H1 (cell line): ENCODE measurements at regions not wholly inside any gene's neighbourhood (a gene's known extent, or its start where the extent isn't known, plus 50 kb on each side); places are given as distances from the start of the nearest gene placed in this dataset.

Experiments used
- CTCF ChIA-PET: fragments of 300-600 bp; sonication (Branson Sonifier 250); formaldehyde crosslinking; loops from one replicate; lab custom pipeline; 2021; ENCODE audit not compliant: partially characterized antibody; lab: Charles Lee
- POLR2A ChIA-PET: fragments of 300-600 bp; sonication (Branson Sonifier 250); formaldehyde crosslinking; loops from one replicate; lab custom pipeline; 2021; ENCODE audit warnings: inconsistent platforms; ENCODE audit not compliant: partially characterized antibody; lab: Charles Lee
- DNase-seq, 2 experiments: peaks; one replicate each; pipeline versions ENCODE4 v3.0.0 to v3.0.0-alpha.2; 2010 to 2022; ENCODE audit warnings: low spot score in 2 of 2, low read depth in 1 of 2, mixed read lengths in 1 of 2
- FAIRE-seq: peaks from 2 replicates; lab custom pipeline; 2011; peaks lifted over from hg19 to GRCh38; lab: Jason Lieb, UNC
- H2AFZ ChIP-seq: 2 replicates; pipeline ENCODE4 v1.8.1; 2012; ENCODE audit warnings: low read length, inconsistent platforms
- H2AK5ac ChIP-seq: 2 replicates; pipeline ENCODE4 v1.6.1; 2013; ENCODE audit warnings: low read depth, low read length
- H2BK120ac ChIP-seq: replicated peaks from 2 replicates; pipeline ENCODE3; 2013; ENCODE audit warnings: low read depth, low read length, inconsistent platforms
- H2BK12ac ChIP-seq: 2 replicates; pipeline ENCODE4 v1.6.1; 2013; ENCODE audit warnings: low read depth, low read length
- H2BK15ac ChIP-seq: 2 replicates; pipeline ENCODE4 v1.6.1; 2013; ENCODE audit warnings: low read length
- H2BK20ac ChIP-seq: 2 replicates; pipeline ENCODE4 v1.6.1; 2013; ENCODE audit warnings: low read length
- H2BK5ac ChIP-seq: 2 replicates; pipeline ENCODE4 v1.6.1; 2013; ENCODE audit warnings: low read depth, low read length
- H3K14ac ChIP-seq: 2 replicates; pipeline ENCODE4 v1.6.1; 2013; ENCODE audit warnings: inconsistent platforms; ENCODE audit not compliant: insufficient read length
- H3K18ac ChIP-seq: 2 replicates; pipeline ENCODE4 v1.6.1; 2013; ENCODE audit warnings: low read length; ENCODE audit errors: extremely low read depth
- H3K23ac ChIP-seq: 2 replicates; pipeline ENCODE4 v1.6.1; 2013; ENCODE audit warnings: inconsistent platforms; ENCODE audit not compliant: insufficient read length
- H3K23me2 ChIP-seq: 2 replicates; pipeline ENCODE4 v1.6.1; 2013; ENCODE audit warnings: low read depth, low read length
- H3K27ac ChIP-seq: 2 replicates; pipeline ENCODE4 v1.6.1; 2011; ENCODE audit warnings: low read depth, low read length, inconsistent platforms
- H3K27me3 ChIP-seq, 4 experiments: replicated peaks in 1 of 4; 1 replicate in 1 of 4; 2 replicates in 3 of 4; pipeline versions ENCODE4 v1.6.1 to v1.8.1; 2011 to 2013; ENCODE audit warnings: low read length in 3 of 4, mild to moderate bottlenecking in 3 of 4, inconsistent platforms in 2 of 4, mixed read lengths in 2 of 4, moderate library complexity in 1 of 4; ENCODE audit not compliant: control insufficient read depth in 3 of 4, insufficient read depth in 3 of 4; ENCODE audit errors: extremely low read depth in 1 of 4
- H3K36me3 ChIP-seq, 4 experiments: 2 replicates each; pipeline versions ENCODE4 v1.6.1 to v1.8.1; 2011 to 2013; ENCODE audit warnings: mild to moderate bottlenecking in 4 of 4, low read length in 3 of 4, moderate library complexity in 2 of 4, control low read depth in 1 of 4, inconsistent platforms in 1 of 4; ENCODE audit not compliant: insufficient read depth in 4 of 4, control insufficient read depth in 2 of 4
- H3K4ac ChIP-seq: replicated peaks from 2 replicates; pipeline ENCODE3; 2013; ENCODE audit warnings: low read length, low read depth, mixed read lengths, inconsistent platforms; ENCODE audit not compliant: insufficient read length
- H3K4me1 ChIP-seq, 4 experiments: replicated peaks in 1 of 4; 1 replicate in 1 of 4; 2 replicates in 3 of 4; pipeline versions ENCODE4 v1.6.1 to v1.8.1; 2011 to 2013; ENCODE audit warnings: low read length in 3 of 4, inconsistent platforms in 2 of 4, mixed read lengths in 1 of 4; ENCODE audit not compliant: insufficient read depth in 4 of 4, control insufficient read depth in 3 of 4
- H3K4me2 ChIP-seq, 2 experiments: 2 replicates each; pipeline versions ENCODE4 v1.6.1 to v1.8.1; 2011 to 2013; ENCODE audit warnings: low read depth in 2 of 2, low read length in 2 of 2, control low read depth in 1 of 2, inconsistent platforms in 1 of 2, mild to moderate bottlenecking in 1 of 2; ENCODE audit not compliant: insufficient read depth in 1 of 2
- H3K4me3 ChIP-seq, 4 experiments: fragments of 200-600, 300-600 bp in 1 of 4; sonication (generic), shearing (Covaris generic), sonication (Bioruptor Twin) in 1 of 4; 2 replicates each; pipeline versions ENCODE4 v1.5.1 to v1.8.1; 2011 to 2016; ENCODE audit warnings: low read length in 4 of 4, low read depth in 3 of 4, control low read depth in 2 of 4, inconsistent platforms in 2 of 4, mild to moderate bottlenecking in 2 of 4, mixed read lengths in 1 of 4, moderate library complexity in 1 of 4; ENCODE audit not compliant: insufficient read depth in 2 of 4; ENCODE audit errors: extremely low read depth in 1 of 4
- H3K56ac ChIP-seq: replicated peaks from 2 replicates; pipeline ENCODE3; 2013; ENCODE audit warnings: low read depth, mild to moderate bottlenecking, mixed read lengths, low read length, inconsistent platforms; ENCODE audit not compliant: insufficient read length
- H3K79me1 ChIP-seq: 2 replicates; pipeline ENCODE4 v1.6.1; 2013; ENCODE audit warnings: low read depth, low read length, control low read depth
- H3K79me2 ChIP-seq, 2 experiments: 2 replicates each; pipeline versions ENCODE4 v1.6.1 to v1.8.1; 2012 to 2013; ENCODE audit warnings: low read length in 2 of 2, mild to moderate bottlenecking in 2 of 2, inconsistent platforms in 1 of 2; ENCODE audit not compliant: insufficient read depth in 2 of 2, control insufficient read depth in 1 of 2
- H3K9ac ChIP-seq, 4 experiments: replicated peaks in 1 of 4; 1 replicate in 1 of 4; 2 replicates in 3 of 4; pipeline versions ENCODE4 v1.6.1 to v1.8.1; 2011 to 2013; ENCODE audit warnings: low read depth in 3 of 4, low read length in 3 of 4, control low read depth in 2 of 4, mild to moderate bottlenecking in 2 of 4, moderate library complexity in 2 of 4, inconsistent platforms in 1 of 4; ENCODE audit errors: extremely low read depth in 1 of 4
- H3K9me3 ChIP-seq, 2 experiments: 2 replicates each; pipeline versions ENCODE4 v1.6.1 to v1.8.1; 2012 to 2013; ENCODE audit warnings: mild to moderate bottlenecking in 2 of 2, moderate library complexity in 2 of 2, control low read depth in 1 of 2, inconsistent platforms in 1 of 2, low read depth in 1 of 2, low read length in 1 of 2, mixed read lengths in 1 of 2; ENCODE audit not compliant: insufficient read depth in 2 of 2
- H4K20me1 ChIP-seq, 2 experiments: replicated peaks in 1 of 2; 2 replicates each; pipeline versions ENCODE3 to v1.8.1; 2011 to 2013; ENCODE audit warnings: inconsistent platforms in 2 of 2, low read length in 2 of 2, mild to moderate bottlenecking in 1 of 2; ENCODE audit not compliant: insufficient read depth in 2 of 2, control insufficient read depth in 1 of 2
- H4K5ac ChIP-seq: 2 replicates; pipeline ENCODE4 v1.6.1; 2013; ENCODE audit warnings: low read length, low read depth, mixed read lengths, inconsistent platforms; ENCODE audit not compliant: insufficient read length
- H4K8ac ChIP-seq: 2 replicates; pipeline ENCODE4 v1.8.0; 2013; ENCODE audit warnings: mild to moderate bottlenecking, moderate library complexity, low read length, inconsistent platforms; ENCODE audit not compliant: insufficient read depth; ENCODE audit errors: extremely low read depth
- H4K91ac ChIP-seq: replicated peaks from 2 replicates; pipeline ENCODE3; 2013; ENCODE audit warnings: low read length, mixed read lengths, inconsistent platforms; ENCODE audit not compliant: insufficient read length
- ASH2L ChIP-seq: fragments of 200-600, 300-600 bp; sonication (generic); IDR thresholded peaks from one replicate; pipeline ENCODE4 v1.7.1; 2017; ENCODE audit warnings: low read length
- CTBP2 ChIP-seq: IDR thresholded peaks from 2 replicates; pipeline ENCODE4 v1.7.0; 2011; ENCODE audit warnings: borderline replicate concordance, mild to moderate bottlenecking, moderate library complexity, mixed read lengths, low read length; ENCODE audit not compliant: insufficient read depth, insufficient read length
- EZH2 ChIP-seq: fragments of 200-600 bp; sonication (generic); IDR thresholded peaks from 2 replicates; pipeline ENCODE4 v1.7.1; 2012; ENCODE audit warnings: low read depth, mild to moderate bottlenecking, moderate library complexity, low read length, inconsistent platforms; ENCODE audit not compliant: severe bottlenecking
- GABPA ChIP-seq: IDR thresholded peaks from 2 replicates; pipeline ENCODE4 v1.6.1; 2011; ENCODE audit warnings: mild to moderate bottlenecking, low read length, moderate library complexity, borderline replicate concordance; ENCODE audit not compliant: insufficient read depth
- HDAC6 ChIP-seq: IDR thresholded peaks from one replicate; pipeline ENCODE4 v1.7.1; 2012; ENCODE audit warnings: low read depth, mild to moderate bottlenecking, inconsistent platforms, low read length, moderate library complexity
- TBP ChIP-seq: IDR thresholded peaks from 2 replicates; pipeline ENCODE4 v1.6.1; 2011; ENCODE audit warnings: low read depth, low read length, improper control_type of control experiment
- TCF12 ChIP-seq: IDR thresholded peaks from 2 replicates; pipeline ENCODE4 v1.6.1; 2011; ENCODE audit warnings: low read depth, mild to moderate bottlenecking, low read length
- WGBS, 2 experiments: shearing (Covaris generic) in 1 of 2; methylation state at CpG; one replicate each; pipeline versions ENCODE4 v1.1.6 to v1.1.7; 2013 to 2015; ENCODE audit warnings: low lambda C conversion rate in 2 of 2, mixed read lengths in 2 of 2, inconsistent platforms in 1 of 2, low coverage in 1 of 2, missing lambda C conversion rate in 1 of 2; ENCODE audit not compliant: insufficient replicate concordance in 2 of 2, insufficient coverage in 1 of 2, insufficient read length in 1 of 2; ENCODE audit errors: extremely low coverage in 1 of 2, missing lambda C conversion rate in 1 of 2; 5-methylcytosine and 5-hydroxymethylcytosine counted together
- TF ChIP-seq, protein P1 (sequence below): IDR thresholded peaks from 2 replicates; pipeline ENCODE4 v1.6.1; 2012; ENCODE audit warnings: inconsistent platforms
- TF ChIP-seq, protein P2 (sequence below): IDR thresholded peaks from 2 replicates; pipeline ENCODE4 v1.6.1; 2012; ENCODE audit warnings: low read length, inconsistent platforms
- TF ChIP-seq, protein P3 (sequence below): IDR thresholded peaks from 2 replicates; pipeline ENCODE4 v1.6.1; 2011; ENCODE audit warnings: low read length, improper control_type of control experiment

DNA sequence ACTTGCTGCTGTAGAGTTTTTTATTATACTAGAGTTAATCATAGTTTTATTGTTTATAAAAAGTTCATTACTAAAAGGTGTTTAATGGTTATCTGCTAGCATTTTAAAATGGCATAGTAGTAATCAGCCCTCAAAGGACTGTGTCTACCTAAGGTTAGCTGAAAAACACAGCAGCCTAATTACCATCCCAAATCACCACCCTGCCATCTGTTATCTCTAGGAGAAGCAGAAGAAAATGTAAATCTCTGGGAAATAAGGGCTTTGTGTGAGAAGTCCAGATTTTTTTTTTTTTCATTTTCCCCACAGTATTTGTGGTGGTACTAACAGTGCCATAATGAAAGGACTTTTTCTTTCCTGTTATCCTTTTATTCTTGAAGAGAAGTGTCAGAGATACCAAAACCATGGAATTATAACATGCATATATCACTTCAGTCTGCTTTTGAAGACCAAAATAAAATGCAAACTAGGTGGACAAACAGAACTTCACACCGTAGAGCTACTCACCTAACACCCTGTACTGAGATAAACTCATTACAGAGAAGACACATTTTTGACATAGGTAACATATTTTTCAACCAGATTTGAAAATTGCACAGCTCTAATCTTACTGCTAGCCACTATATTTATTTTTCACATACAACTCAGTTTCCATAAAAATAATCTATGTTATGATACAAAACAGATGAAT, 876.2 kb downstream of the C12orf50 start:
- no peak overlapping the region for H3K27ac ChIP-seq
- no peak overlapping the region for H2BK5ac ChIP-seq
- no peak overlapping the region for H3K18ac ChIP-seq
- H3K4me1 ChIP-seq = no peaks in the 10 kb centered on the region
- no peak overlapping the region for H3K4me3 ChIP-seq
- H2BK15ac ChIP-seq = no peak overlapping the region
- no peak overlapping the region for H3K4ac ChIP-seq
- no peak overlapping the region for H2AK5ac ChIP-seq
- H3K79me2 ChIP-seq = no peaks in the 10 kb centered on the region
- H3K56ac ChIP-seq = no peak overlapping the region
- WGBS, 2 experiments = 90% methylated on average over 1 of the region's 1 CpG; no CpG with 5 or more reads in 1 of the 2 experiments
- H3K23me2 ChIP-seq = no peaks in the 10 kb centered on the region
- no peak overlapping the region for H4K5ac ChIP-seq
- no peak overlapping the region for H3K14ac ChIP-seq
- no peak overlapping the region for H4K8ac ChIP-seq
- no peak overlapping the region for H2BK12ac ChIP-seq
- DNase-seq (no peak), FAIRE-seq (no peak)
- H3K27me3 ChIP-seq = no peaks in the 10 kb centered on the region
- H3K79me1 ChIP-seq = no peaks in the 10 kb centered on the region
- no peak overlapping the region for H2BK120ac ChIP-seq
- POLR2A ChIA-PET = no interaction called here
- CTCF ChIA-PET = interaction anchor here (1.0 kb wide), 1 partner anchor 8 kb away, joined by 3 read pairs; no protein-coding TSS in a partner anchor
- H3K23ac ChIP-seq = no peak overlapping the region
- no peak overlapping the region for H2AFZ ChIP-seq
- H4K20me1 ChIP-seq = no peaks in the 10 kb centered on the region
- no peaks in the 10 kb centered on the region for H3K9me3 ChIP-seq
- H3K4me2 ChIP-seq = no peak overlapping the region
- no peaks in the 10 kb centered on the region for H3K36me3 ChIP-seq
- no peak overlapping the region for H3K9ac ChIP-seq
- no peak overlapping the region for H4K91ac ChIP-seq
- H2BK20ac ChIP-seq = no peak overlapping the region
- TF ChIP-seq HDAC6 = no peak
- TF ChIP-seq TCF12 = no peak
- TF ChIP-seq, protein P1, sequence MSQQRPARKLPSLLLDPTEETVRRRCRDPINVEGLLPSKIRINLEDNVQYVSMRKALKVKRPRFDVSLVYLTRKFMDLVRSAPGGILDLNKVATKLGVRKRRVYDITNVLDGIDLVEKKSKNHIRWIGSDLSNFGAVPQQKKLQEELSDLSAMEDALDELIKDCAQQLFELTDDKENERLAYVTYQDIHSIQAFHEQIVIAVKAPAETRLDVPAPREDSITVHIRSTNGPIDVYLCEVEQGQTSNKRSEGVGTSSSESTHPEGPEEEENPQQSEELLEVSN = no peak
- TF ChIP-seq ASH2L = no peak
- no peak for TF ChIP-seq EZH2
- TF ChIP-seq GABPA = no peak
- TF ChIP-seq, protein P2, sequence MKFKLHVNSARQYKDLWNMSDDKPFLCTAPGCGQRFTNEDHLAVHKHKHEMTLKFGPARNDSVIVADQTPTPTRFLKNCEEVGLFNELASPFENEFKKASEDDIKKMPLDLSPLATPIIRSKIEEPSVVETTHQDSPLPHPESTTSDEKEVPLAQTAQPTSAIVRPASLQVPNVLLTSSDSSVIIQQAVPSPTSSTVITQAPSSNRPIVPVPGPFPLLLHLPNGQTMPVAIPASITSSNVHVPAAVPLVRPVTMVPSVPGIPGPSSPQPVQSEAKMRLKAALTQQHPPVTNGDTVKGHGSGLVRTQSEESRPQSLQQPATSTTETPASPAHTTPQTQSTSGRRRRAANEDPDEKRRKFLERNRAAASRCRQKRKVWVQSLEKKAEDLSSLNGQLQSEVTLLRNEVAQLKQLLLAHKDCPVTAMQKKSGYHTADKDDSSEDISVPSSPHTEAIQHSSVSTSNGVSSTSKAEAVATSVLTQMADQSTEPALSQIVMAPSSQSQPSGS = no peak
- TF ChIP-seq, protein P3, sequence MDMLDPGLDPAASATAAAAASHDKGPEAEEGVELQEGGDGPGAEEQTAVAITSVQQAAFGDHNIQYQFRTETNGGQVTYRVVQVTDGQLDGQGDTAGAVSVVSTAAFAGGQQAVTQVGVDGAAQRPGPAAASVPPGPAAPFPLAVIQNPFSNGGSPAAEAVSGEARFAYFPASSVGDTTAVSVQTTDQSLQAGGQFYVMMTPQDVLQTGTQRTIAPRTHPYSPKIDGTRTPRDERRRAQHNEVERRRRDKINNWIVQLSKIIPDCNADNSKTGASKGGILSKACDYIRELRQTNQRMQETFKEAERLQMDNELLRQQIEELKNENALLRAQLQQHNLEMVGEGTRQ = no peak
- no peak for TF ChIP-seq CTBP2
- TF ChIP-seq TBP = no peak
